GM23338 (cell line): ENCODE measurements at regions not wholly inside any gene's neighbourhood (a gene's known extent, or its start where the extent isn't known, plus 50 kb on each side); places are given as distances from the start of the nearest gene placed in this dataset.

Experiments used
- ATAC-seq: fragments of 200-7000 bp; cut with Tn5 transposase; 3 replicates; pipeline ENCODE4 v1.9.1; 2020
- DNase-seq: peaks from one replicate; pipeline ENCODE4 v3.0.0-alpha.2; 2015; ENCODE audit warnings: low spot score
- H2AFZ ChIP-seq: fragments of 200-600 bp; sonication (generic); 2 replicates; pipeline ENCODE4 v1.8.0; 2016; ENCODE audit warnings: antibody characterized with exemption, mild to moderate bottlenecking, moderate library complexity
- H3F3A ChIP-seq: fragments of 200-600 bp; sonication (generic); replicated peaks from 2 replicates; pipeline ENCODE4 v1.8.0; 2017; ENCODE audit warnings: antibody characterized with exemption, mixed run types, low read depth
- H3K27ac ChIP-seq: fragments of 200-600 bp; sonication (generic); 2 replicates; pipeline ENCODE4 v1.6.1; 2016; ENCODE audit warnings: low read depth
- H3K27me3 ChIP-seq: fragments of 200-600 bp; sonication (generic); 2 replicates; pipeline ENCODE4 v1.8.0; 2016; ENCODE audit warnings: mild to moderate bottlenecking, mixed run types, moderate library complexity; ENCODE audit not compliant: insufficient read depth
- H3K36me3 ChIP-seq: fragments of 200-600 bp; sonication (generic); 2 replicates; pipeline ENCODE4 v1.8.0; 2016; ENCODE audit warnings: mild to moderate bottlenecking; ENCODE audit not compliant: insufficient read depth
- H3K4me1 ChIP-seq: fragments of 200-600 bp; sonication (generic); 2 replicates; pipeline ENCODE4 v1.8.0; 2016; ENCODE audit warnings: mild to moderate bottlenecking, moderate library complexity; ENCODE audit not compliant: insufficient read depth
- H3K4me2 ChIP-seq: fragments of 200-600 bp; sonication (generic); 2 replicates; pipeline ENCODE4 v1.7.1; 2017; ENCODE audit warnings: mixed run types
- H3K4me3 ChIP-seq: fragments of 200-600 bp; sonication (generic); 2 replicates; pipeline ENCODE4 v1.6.1; 2016; ENCODE audit warnings: mixed run types
- H3K79me2 ChIP-seq: fragments of 200-600 bp; sonication (generic); replicated peaks from 2 replicates; pipeline ENCODE4 v1.8.0; 2017; ENCODE audit warnings: mild to moderate bottlenecking; ENCODE audit not compliant: insufficient read depth
- H3K9me2 ChIP-seq: fragments of 200-600 bp; sonication (generic); 2 replicates; pipeline ENCODE4 v1.8.0; 2017; ENCODE audit not compliant: insufficient read depth
- H4K20me1 ChIP-seq: fragments of 200-600 bp; sonication (generic); replicated peaks from 2 replicates; pipeline ENCODE4 v1.8.0; 2017; ENCODE audit warnings: mild to moderate bottlenecking; ENCODE audit not compliant: insufficient read depth
- H3K27ac Mint-ChIP-seq: 2 replicates; pipeline ENCODE4 v1.8.0; 2020; ENCODE audit warnings: inconsistent platforms, mild to moderate bottlenecking, moderate library complexity, mixed read lengths
- H3K27me3 Mint-ChIP-seq: 3 replicates; pipeline ENCODE4 v1.8.0; 2022; ENCODE audit warnings: low read depth, mild to moderate bottlenecking, moderate library complexity, mixed read lengths, inconsistent platforms; ENCODE audit not compliant: insufficient read depth, poor library complexity
- H3K36me3 Mint-ChIP-seq: 3 replicates; pipeline ENCODE4 v1.8.0; 2021; ENCODE audit warnings: low read depth, mild to moderate bottlenecking, inconsistent platforms, moderate library complexity, mixed read lengths
- H3K4me1 Mint-ChIP-seq: 3 replicates; pipeline ENCODE4 v1.8.0; 2020; ENCODE audit warnings: mild to moderate bottlenecking, inconsistent platforms, mixed read lengths
- H3K4me3 Mint-ChIP-seq: 3 replicates; pipeline ENCODE4 v1.8.0; 2021; ENCODE audit warnings: moderate library complexity, mild to moderate bottlenecking, inconsistent platforms, mixed read lengths
- H3K9me3 Mint-ChIP-seq: 3 replicates; pipeline ENCODE4 v1.8.0; 2020; ENCODE audit warnings: moderate library complexity, mild to moderate bottlenecking, inconsistent platforms, mixed read lengths
- CREB1 ChIP-seq: fragments of 250-450 bp; sonication (Bioruptor Pico); IDR thresholded peaks from 2 replicates; pipeline ENCODE4 v1.5.0; 2020; ENCODE audit warnings: low read depth, mild to moderate bottlenecking, moderate library complexity
- CTCF ChIP-seq, 2 experiments: fragments of 200-600 bp in 1 of 2; sonication (generic) in 1 of 2; conservative IDR thresholded peaks; 2 replicates each; pipeline versions ENCODE4 v1.5.1 to v1.6.1; 2016 to 2017; ENCODE audit warnings: antibody characterized with exemption in 2 of 2, low read depth in 2 of 2, mild to moderate bottlenecking in 2 of 2, moderate library complexity in 1 of 2
- EZH2 ChIP-seq: fragments of 200-600 bp; sonication (generic); IDR thresholded peaks from one replicate; pipeline ENCODE4 v1.8.0; 2017; ENCODE audit warnings: antibody characterized with exemption, mild to moderate bottlenecking, low read depth; ENCODE audit not compliant: unreplicated experiment
- EZH2phosphoT487 ChIP-seq: fragments of 200-600 bp; sonication (generic); IDR thresholded peaks from one replicate; pipeline ENCODE4 v1.8.1; 2018; ENCODE audit warnings: antibody characterized with exemption; ENCODE audit not compliant: unreplicated experiment
- JUNB ChIP-seq: IDR thresholded peaks from one replicate; pipeline ENCODE4 v1.6.1; 2016; ENCODE audit warnings: antibody characterized with exemption; ENCODE audit not compliant: unreplicated experiment
- NANOG ChIP-seq: IDR thresholded peaks from 2 replicates; pipeline ENCODE4 v1.6.1; 2016; ENCODE audit warnings: antibody characterized with exemption, borderline replicate concordance
- POLR2AphosphoS5 ChIP-seq: IDR thresholded peaks from 2 replicates; pipeline ENCODE4 v1.6.1; 2016; ENCODE audit warnings: antibody characterized with exemption, low read depth
- REST ChIP-seq: IDR thresholded peaks from one replicate; pipeline ENCODE4 v1.6.1; 2018; ENCODE audit warnings: antibody characterized with exemption; ENCODE audit not compliant: unreplicated experiment
- STAT1 ChIP-seq: IDR thresholded peaks from one replicate; pipeline ENCODE4 v1.6.1; 2016; ENCODE audit warnings: antibody characterized with exemption; ENCODE audit not compliant: unreplicated experiment
- ZNF114 ChIP-seq: fragments of 250-450 bp; sonication (Bioruptor Pico); IDR thresholded peaks from 2 replicates; pipeline ENCODE4 v1.5.0; 2020; ENCODE audit warnings: mild to moderate bottlenecking, moderate library complexity
- ZNF331 ChIP-seq: fragments of 250-450 bp; sonication (Bioruptor Pico); IDR thresholded peaks from 2 replicates; pipeline ENCODE4 v1.5.0; 2020; ENCODE audit warnings: low read depth, mild to moderate bottlenecking, moderate library complexity
- TF ChIP-seq, protein P1 (sequence below): IDR thresholded peaks from 2 replicates; pipeline ENCODE4 v1.6.1; 2016; ENCODE audit warnings: antibody characterized with exemption
- TF ChIP-seq, protein P2 (sequence below): fragments of 250-450 bp; sonication (Bioruptor Pico); IDR thresholded peaks from 2 replicates; pipeline ENCODE4 v1.5.0; 2020; ENCODE audit warnings: mild to moderate bottlenecking, moderate library complexity

- no peak overlapping the region for H3K27ac ChIP-seq
- H3K9me3 Mint-ChIP-seq = peaks cover 6% of the 10 kb centered on the region; the same call in 2 of the 3 replicates
- no peak overlapping the region for H3K27ac Mint-ChIP-seq
- no peaks in the 10 kb centered on the region for H3F3A ChIP-seq
- H3K4me1 Mint-ChIP-seq = peaks cover 29% of the 10 kb centered on the region
- H2AFZ ChIP-seq = no peak overlapping the region
- no peak overlapping the region for H3K4me2 ChIP-seq
- no peaks in the 10 kb centered on the region for H3K36me3 ChIP-seq
- H3K4me3 ChIP-seq = no peak overlapping the region
- no peak for TF ChIP-seq EZH2phosphoT487
- no peak for TF ChIP-seq JUNB
- no peak for TF ChIP-seq NANOG
- no peak for TF ChIP-seq REST
- no peak for TF ChIP-seq CTCF (conservative IDR thresholded peaks at IDR 0.05; ENCODE audit: low read depth in 2 of 2)
- no peak for TF ChIP-seq EZH2
- no peak for TF ChIP-seq ZNF331 (CRISPR knock-in tag)
- no peak for TF ChIP-seq STAT1
- TF ChIP-seq, protein P1, sequence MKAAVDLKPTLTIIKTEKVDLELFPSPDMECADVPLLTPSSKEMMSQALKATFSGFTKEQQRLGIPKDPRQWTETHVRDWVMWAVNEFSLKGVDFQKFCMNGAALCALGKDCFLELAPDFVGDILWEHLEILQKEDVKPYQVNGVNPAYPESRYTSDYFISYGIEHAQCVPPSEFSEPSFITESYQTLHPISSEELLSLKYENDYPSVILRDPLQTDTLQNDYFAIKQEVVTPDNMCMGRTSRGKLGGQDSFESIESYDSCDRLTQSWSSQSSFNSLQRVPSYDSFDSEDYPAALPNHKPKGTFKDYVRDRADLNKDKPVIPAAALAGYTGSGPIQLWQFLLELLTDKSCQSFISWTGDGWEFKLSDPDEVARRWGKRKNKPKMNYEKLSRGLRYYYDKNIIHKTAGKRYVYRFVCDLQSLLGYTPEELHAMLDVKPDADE = no peak
- TF ChIP-seq, protein P2, sequence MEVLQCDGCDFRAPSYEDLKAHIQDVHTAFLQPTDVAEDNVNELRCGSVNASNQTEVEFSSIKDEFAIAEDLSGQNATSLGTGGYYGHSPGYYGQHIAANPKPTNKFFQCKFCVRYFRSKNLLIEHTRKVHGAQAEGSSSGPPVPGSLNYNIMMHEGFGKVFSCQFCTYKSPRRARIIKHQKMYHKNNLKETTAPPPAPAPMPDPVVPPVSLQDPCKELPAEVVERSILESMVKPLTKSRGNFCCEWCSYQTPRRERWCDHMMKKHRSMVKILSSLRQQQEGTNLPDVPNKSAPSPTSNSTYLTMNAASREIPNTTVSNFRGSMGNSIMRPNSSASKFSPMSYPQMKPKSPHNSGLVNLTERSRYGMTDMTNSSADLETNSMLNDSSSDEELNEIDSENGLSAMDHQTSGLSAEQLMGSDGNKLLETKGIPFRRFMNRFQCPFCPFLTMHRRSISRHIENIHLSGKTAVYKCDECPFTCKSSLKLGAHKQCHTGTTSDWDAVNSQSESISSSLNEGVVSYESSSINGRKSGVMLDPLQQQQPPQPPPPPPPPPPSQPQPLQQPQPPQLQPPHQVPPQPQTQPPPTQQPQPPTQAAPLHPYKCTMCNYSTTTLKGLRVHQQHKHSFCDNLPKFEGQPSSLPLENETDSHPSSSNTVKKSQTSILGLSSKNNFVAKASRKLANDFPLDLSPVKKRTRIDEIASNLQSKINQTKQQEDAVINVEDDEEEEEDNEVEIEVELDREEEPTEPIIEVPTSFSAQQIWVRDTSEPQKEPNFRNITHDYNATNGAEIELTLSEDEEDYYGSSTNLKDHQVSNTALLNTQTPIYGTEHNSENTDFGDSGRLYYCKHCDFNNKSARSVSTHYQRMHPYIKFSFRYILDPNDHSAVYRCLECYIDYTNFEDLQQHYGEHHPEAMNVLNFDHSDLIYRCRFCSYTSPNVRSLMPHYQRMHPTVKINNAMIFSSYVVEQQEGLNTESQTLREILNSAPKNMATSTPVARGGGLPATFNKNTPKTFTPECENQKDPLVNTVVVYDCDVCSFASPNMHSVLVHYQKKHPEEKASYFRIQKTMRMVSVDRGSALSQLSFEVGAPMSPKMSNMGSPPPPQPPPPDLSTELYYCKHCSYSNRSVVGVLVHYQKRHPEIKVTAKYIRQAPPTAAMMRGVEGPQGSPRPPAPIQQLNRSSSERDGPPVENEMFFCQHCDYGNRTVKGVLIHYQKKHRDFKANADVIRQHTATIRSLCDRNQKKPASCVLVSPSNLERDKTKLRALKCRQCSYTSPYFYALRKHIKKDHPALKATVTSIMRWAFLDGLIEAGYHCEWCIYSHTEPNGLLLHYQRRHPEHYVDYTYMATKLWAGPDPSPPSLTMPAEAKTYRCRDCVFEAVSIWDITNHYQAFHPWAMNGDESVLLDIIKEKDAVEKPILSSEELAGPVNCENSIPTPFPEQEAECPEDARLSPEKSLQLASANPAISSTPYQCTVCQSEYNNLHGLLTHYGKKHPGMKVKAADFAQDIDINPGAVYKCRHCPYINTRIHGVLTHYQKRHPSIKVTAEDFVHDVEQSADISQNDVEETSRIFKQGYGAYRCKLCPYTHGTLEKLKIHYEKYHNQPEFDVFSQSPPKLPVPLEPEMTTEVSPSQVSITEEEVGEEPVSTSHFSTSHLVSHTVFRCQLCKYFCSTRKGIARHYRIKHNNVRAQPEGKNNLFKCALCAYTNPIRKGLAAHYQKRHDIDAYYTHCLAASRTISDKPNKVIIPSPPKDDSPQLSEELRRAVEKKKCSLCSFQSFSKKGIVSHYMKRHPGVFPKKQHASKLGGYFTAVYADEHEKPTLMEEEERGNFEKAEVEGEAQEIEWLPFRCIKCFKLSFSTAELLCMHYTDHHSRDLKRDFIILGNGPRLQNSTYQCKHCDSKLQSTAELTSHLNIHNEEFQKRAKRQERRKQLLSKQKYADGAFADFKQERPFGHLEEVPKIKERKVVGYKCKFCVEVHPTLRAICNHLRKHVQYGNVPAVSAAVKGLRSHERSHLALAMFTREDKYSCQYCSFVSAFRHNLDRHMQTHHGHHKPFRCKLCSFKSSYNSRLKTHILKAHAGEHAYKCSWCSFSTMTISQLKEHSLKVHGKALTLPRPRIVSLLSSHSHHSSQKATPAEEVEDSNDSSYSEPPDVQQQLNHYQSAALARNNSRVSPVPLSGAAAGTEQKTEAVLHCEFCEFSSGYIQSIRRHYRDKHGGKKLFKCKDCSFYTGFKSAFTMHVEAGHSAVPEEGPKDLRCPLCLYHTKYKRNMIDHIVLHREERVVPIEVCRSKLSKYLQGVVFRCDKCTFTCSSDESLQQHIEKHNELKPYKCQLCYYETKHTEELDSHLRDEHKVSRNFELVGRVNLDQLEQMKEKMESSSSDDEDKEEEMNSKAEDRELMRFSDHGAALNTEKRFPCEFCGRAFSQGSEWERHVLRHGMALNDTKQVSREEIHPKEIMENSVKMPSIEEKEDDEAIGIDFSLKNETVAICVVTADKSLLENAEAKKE (CRISPR knock-in tag) = no peak
- no peak for TF ChIP-seq CREB1 (CRISPR knock-in tag)
- no peak for TF ChIP-seq ZNF114 (CRISPR knock-in tag)
- TF ChIP-seq POLR2AphosphoS5 = no peak
- no peaks in the 10 kb centered on the region for H4K20me1 ChIP-seq
- no peaks in the 10 kb centered on the region for H3K36me3 Mint-ChIP-seq
- H3K27me3 ChIP-seq = no peaks in the 10 kb centered on the region
- H3K79me2 ChIP-seq = no peaks in the 10 kb centered on the region
- peaks cover 4% of the 10 kb centered on the region; the same call in 1 of the 2 replicates for H3K4me1 ChIP-seq
- no peak overlapping the region for H3K4me3 Mint-ChIP-seq
- H3K27me3 Mint-ChIP-seq = peaks cover 16% of the 10 kb centered on the region
- no peak for DNase-seq
- no peak for ATAC-seq
- H3K9me2 ChIP-seq = peaks cover 12% of the 10 kb centered on the region; the same call in 1 of the 2 replicates
These were observed 188.7 kb upstream of the TWIST2 start for GRCh38 chr2:238659231-238659630.
